Sigmoid colon (tissue), 3 donors: ENCODE measurements at regions not wholly inside any gene's neighbourhood (a gene's known extent, or its start where the extent isn't known, plus 50 kb on each side); places are given as distances from the start of the nearest gene placed in this dataset.
"Not testable (repeated sequence)": the region's sequence is repeated elsewhere in the genome, so short reads cannot be mapped to it uniquely, and the experiment has no call there.

Source experiments
- CTCF ChIP-seq, 4 experiments: fragments of 450-650 bp in 3 of 4; fragments of 200-600 bp in 1 of 4; IDR thresholded peaks; one replicate each; pipeline ENCODE4 v1.5.1; 2016 to 2019; ENCODE audit warnings: antibody characterized with exemption in 4 of 4, mild to moderate bottlenecking in 3 of 4, moderate library complexity in 2 of 4
- POLR2A ChIP-seq, 2 donors: fragments of 450-650 bp; IDR thresholded peaks; one replicate each; pipeline ENCODE4 v1.6.1; 2016; ENCODE audit warnings: antibody characterized with exemption in 2 of 2, mild to moderate bottlenecking in 2 of 2, moderate library complexity in 2 of 2

GRCh38 chr14:105742904-105743701, 216.7 kb downstream of the TMEM121 start:
- not testable (repeated sequence) for TF ChIP-seq CTCF, POLR2A (IDR thresholded peaks at IDR 0.05)
